Gastroesophageal sphincter (tissue), 4 donors: ENCODE measurements at regions not wholly inside any gene's neighbourhood (a gene's known extent, or its start where the extent isn't known, plus 50 kb on each side); places are given as distances from the start of the nearest gene placed in this dataset.

ENCODE experiments used
- ATAC-seq: fragments of 150-250 bp; one replicate; pipeline ENCODE4 v1.9.1; 2016; ENCODE audit warnings: mild to moderate bottlenecking, moderate library complexity
- H3K27ac ChIP-seq, 4 donors: fragments of 200-600 bp; sonication (generic) in 3 of 4; 1 replicate in 3 of 4; 2 replicates in 1 of 4; pipeline ENCODE4 v1.5.1; 2016 to 2019
- H3K27me3 ChIP-seq: fragments of 200-600 bp; sonication (generic); one replicate; pipeline ENCODE4 v1.5.1; 2019
- H3K36me3 ChIP-seq, 2 donors: fragments of 200-600 bp; sonication (generic); one replicate each; pipeline ENCODE4 v1.5.1; 2019; ENCODE audit warnings: control low read depth in 1 of 2
- H3K4me1 ChIP-seq, 3 donors: fragments of 200-600 bp; sonication (generic); 1 replicate in 2 of 3; 2 replicates in 1 of 3; pipeline ENCODE4 v1.5.1; 2016 to 2019; ENCODE audit warnings: control low read depth in 2 of 3
- H3K4me3 ChIP-seq, 2 donors: fragments of 200-600 bp; sonication (generic); one replicate each; pipeline ENCODE4 v1.5.1; 2019; ENCODE audit warnings: mild to moderate bottlenecking in 1 of 2, moderate library complexity in 1 of 2
- H3K9me3 ChIP-seq, 3 donors: fragments of 200-600 bp; sonication (generic); one replicate each; pipeline ENCODE4 v1.5.1; 2017 to 2019; ENCODE audit warnings: control low read depth in 2 of 3
- CTCF ChIP-seq, 4 experiments: fragments of 200-600 bp in 2 of 4; fragments of 450-650 bp in 2 of 4; sonication (generic) in 1 of 4; IDR thresholded peaks; one replicate each; pipeline ENCODE4 v1.5.1; 2017 to 2019; ENCODE audit warnings: antibody characterized with exemption in 4 of 4, mild to moderate bottlenecking in 2 of 4, moderate library complexity in 2 of 4
- EP300 ChIP-seq: sonication (generic); formaldehyde crosslinking; IDR thresholded peaks from one replicate; pipeline ENCODE4 v1.6.1; 2017; ENCODE audit warnings: antibody characterized with exemption, mild to moderate bottlenecking
- POLR2A ChIP-seq, 2 donors: fragments of 450-650 bp; IDR thresholded peaks; one replicate each; pipeline ENCODE4 v1.6.1; 2017; ENCODE audit warnings: antibody characterized with exemption in 2 of 2, mild to moderate bottlenecking in 2 of 2, moderate library complexity in 1 of 2
- POLR2AphosphoS5 ChIP-seq: sonication (generic); formaldehyde crosslinking; IDR thresholded peaks from one replicate; pipeline ENCODE4 v1.6.1; 2017; ENCODE audit warnings: antibody characterized with exemption
- WGBS, 2 donors: methylation state at CpG; one replicate each; pipeline ENCODE4 v1.1.5; 2018; ENCODE audit warnings: low coverage in 1 of 2; 5-methylcytosine and 5-hydroxymethylcytosine counted together

DNA sequence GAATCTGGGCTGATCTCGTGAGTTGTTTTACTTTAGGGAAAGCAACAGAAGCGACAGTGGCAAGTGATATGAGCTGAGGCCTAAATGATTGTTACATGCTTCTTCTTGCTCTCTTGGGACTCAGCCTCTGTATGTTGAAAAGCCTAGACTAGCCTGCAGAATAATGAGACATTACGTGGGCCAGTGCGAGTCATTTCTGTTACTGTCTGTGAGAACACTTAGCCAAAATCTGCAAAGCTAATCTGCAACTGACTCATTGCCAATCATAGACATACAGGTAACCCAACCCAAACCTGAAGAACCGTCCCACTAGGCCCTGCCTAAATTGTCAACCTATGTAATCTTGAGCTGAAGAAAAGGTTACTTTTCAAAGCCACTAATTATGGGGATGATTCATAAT lies 77.4 kb upstream of the F13A1 start:
- Histone ChIP-seq H3K27me3 (no peaks in the 10 kb centered on the region), H3K27ac (no peak overlapping the region), H3K9me3 (no peaks in the 10 kb centered on the region), H3K36me3 (no peaks in the 10 kb centered on the region), H3K4me3 (no peak overlapping the region), H3K4me1 (no peaks in the 10 kb centered on the region)
- no peak for TF ChIP-seq EP300
- no peak for TF ChIP-seq POLR2AphosphoS5
- TF ChIP-seq POLR2A (IDR thresholded peaks at IDR 0.05): no peak
- no peak for TF ChIP-seq CTCF (IDR thresholded peaks at IDR 0.05)
- no peak for ATAC-seq
- 71 to 100% methylated on average over 3 of the region's 5 CpGs for WGBS, 2 donors

GRCh38 chr6:6399568-6399967 lies 79.1 kb upstream of the F13A1 start:
- no peaks in the 10 kb centered on the region for H3K4me1 ChIP-seq
- H3K27ac ChIP-seq: no peak overlapping the region
- no peaks in the 10 kb centered on the region for H3K9me3 ChIP-seq
- no peak overlapping the region for H3K4me3 ChIP-seq
- H3K36me3 ChIP-seq: no peaks in the 10 kb centered on the region
- no peaks in the 10 kb centered on the region for H3K27me3 ChIP-seq
- TF ChIP-seq CTCF (IDR thresholded peaks at IDR 0.05): no peak
- TF ChIP-seq EP300: no peak
- no peak for TF ChIP-seq POLR2AphosphoS5
- TF ChIP-seq POLR2A (IDR thresholded peaks at IDR 0.05): no peak
- ATAC-seq: no peak
- 45 to 61% methylated on average over 2 of the region's 2 CpGs for WGBS, 2 donors

DNA sequence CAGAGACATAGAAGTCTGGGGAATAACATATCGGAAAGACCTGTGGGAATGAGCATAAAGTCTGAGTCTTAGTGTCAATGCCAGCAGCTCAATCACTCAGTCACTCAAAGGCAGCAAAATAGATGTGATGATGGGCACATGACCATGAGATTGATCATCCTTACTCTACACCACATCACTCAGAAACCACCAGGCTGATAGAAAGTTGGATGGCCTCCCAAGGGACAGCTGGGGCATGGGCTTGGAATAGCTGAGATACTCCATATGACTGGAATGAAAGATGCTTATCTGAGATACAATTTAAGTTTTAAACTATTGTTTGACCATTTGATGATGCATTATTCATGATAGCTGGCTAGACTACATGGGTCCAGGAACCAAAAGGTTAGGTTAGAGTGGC lies 80.9 kb upstream of the F13A1 start:
- Histone ChIP-seq H3K36me3 (no peaks in the 10 kb centered on the region), H3K4me3 (no peak overlapping the region), H3K9me3 (no peaks in the 10 kb centered on the region), H3K27me3 (no peaks in the 10 kb centered on the region), H3K4me1 (no peaks in the 10 kb centered on the region), H3K27ac (no peak overlapping the region)
- ATAC-seq: no peak
- WGBS, 2 donors: 93 to 100% methylated on average over 1 of the region's 1 CpG
- TF ChIP-seq POLR2A (IDR thresholded peaks at IDR 0.05): no peak
- TF ChIP-seq CTCF (IDR thresholded peaks at IDR 0.05): no peak
- TF ChIP-seq POLR2AphosphoS5: no peak
- no peak for TF ChIP-seq EP300

GRCh38 chr6:6402006-6402405 lies 81.5 kb upstream of the F13A1 start:
- no peaks in the 10 kb centered on the region for H3K27me3 ChIP-seq
- no peak for ATAC-seq
- TF ChIP-seq POLR2A (IDR thresholded peaks at IDR 0.05) (no peak), POLR2AphosphoS5 (no peak), CTCF (IDR thresholded peaks at IDR 0.05) (no peak), EP300 (no peak)
- WGBS, 2 donors: 85 to 90% methylated on average over 2 of the region's 2 CpGs
- no peaks in the 10 kb centered on the region for H3K4me1 ChIP-seq
- no peaks in the 10 kb centered on the region for H3K36me3 ChIP-seq
- no peaks in the 10 kb centered on the region for H3K9me3 ChIP-seq
- H3K4me3 ChIP-seq: no peak overlapping the region
- no peak overlapping the region for H3K27ac ChIP-seq

GRCh38 chr6:6402591-6402990 lies 82.1 kb upstream of the F13A1 start:
- WGBS, 2 donors: 47 to 67% methylated on average over 4 of the region's 6 CpGs
- Histone ChIP-seq H3K4me1 (peaks cover 0 to 3% (median 0%) of the 10 kb centered on the region in 3 donors), H3K9me3 (no peaks in the 10 kb centered on the region), H3K27me3 (no peaks in the 10 kb centered on the region), H3K27ac (no peak overlapping the region), H3K36me3 (no peaks in the 10 kb centered on the region), H3K4me3 (no peak overlapping the region)
- no peak for ATAC-seq
- TF ChIP-seq EP300 (no peak), POLR2AphosphoS5 (no peak), CTCF (IDR thresholded peaks at IDR 0.05) (no peak), POLR2A (IDR thresholded peaks at IDR 0.05) (no peak)
